GM12878 (cell line): ENCODE measurements at regions not wholly inside any gene's neighbourhood (a gene's known extent, or its start where the extent isn't known, plus 50 kb on each side); places are given as distances from the start of the nearest gene placed in this dataset.

Experiments used
- ATAC-seq: fragments of 200-7000 bp; cut with Tn5 transposase; 3 replicates; pipeline ENCODE4 v1.9.1; 2020; ENCODE audit warnings: mild to moderate bottlenecking, moderate library complexity
- BruUV-seq: library from RNA; stranded (reverse); fragments of 400-500 nt; replicated peaks from 2 replicates; lab custom pipeline; 2021; lab: Mats Ljungman, UMichigan
- CTCF ChIA-PET: fragments of 300-600 bp; sonication (Branson Sonifier 250); formaldehyde crosslinking; extraction: SDS; loops from one replicate; lab custom pipeline; 2021; ENCODE audit warnings: inconsistent platforms; lab: Yijun Ruan, JAX
- POLR2A ChIA-PET: fragments of 350-600 bp; formaldehyde crosslinking; extraction: SDS; loops from one replicate; lab custom pipeline; 2021; ENCODE audit warnings: inconsistent platforms; lab: Charles Lee
- RAD21 ChIA-PET: fragments of 300-600 bp; sonication (Branson Sonifier 250); formaldehyde crosslinking; loops from one replicate; lab custom pipeline; 2023; ENCODE audit warnings: antibody characterized with exemption; ENCODE audit not compliant: unreplicated experiment; lab: Charles Lee
- SMC1A ChIA-PET: fragments of 300-600 bp; sonication (Branson Sonifier 250); formaldehyde crosslinking; loops from one replicate; lab custom pipeline; 2023; ENCODE audit not compliant: unreplicated experiment, uncharacterized antibody; lab: Charles Lee
- DNase-seq: peaks from one replicate; pipeline ENCODE4 v3.0.0-alpha.2; 2011; ENCODE audit warnings: low read depth, low spot score
- FAIRE-seq: peaks from 3 replicates; lab custom pipeline; 2011; peaks lifted over from hg19 to GRCh38; lab: Jason Lieb, UNC
- H2AFZ ChIP-seq: 2 replicates; pipeline ENCODE4 v1.6.0; 2011; ENCODE audit warnings: low read depth, low read length, control low read depth; ENCODE audit not compliant: control insufficient read depth
- H3K27ac ChIP-seq: 2 replicates; pipeline ENCODE4 v1.5.1; 2011; ENCODE audit warnings: control low read depth; ENCODE audit not compliant: control insufficient read depth, insufficient read depth
- H3K27me3 ChIP-seq, 2 experiments: replicated peaks in 1 of 2; 2 replicates each; pipeline versions ENCODE4 v1.6.0 to v1.6.1; 2011; ENCODE audit warnings: low read length in 1 of 2; ENCODE audit not compliant: control insufficient read depth in 2 of 2, insufficient read depth in 2 of 2
- H3K36me3 ChIP-seq, 2 experiments: 2 replicates each; pipeline ENCODE4 v1.5.1; 2011; ENCODE audit warnings: low read length in 1 of 2; ENCODE audit not compliant: control insufficient read depth in 2 of 2, insufficient read depth in 2 of 2
- H3K4me1 ChIP-seq: 2 replicates; pipeline ENCODE4 v1.6.1; 2011; ENCODE audit warnings: mild to moderate bottlenecking, low read length, moderate library complexity, mixed read lengths; ENCODE audit not compliant: control insufficient read depth, insufficient read depth
- H3K4me2 ChIP-seq: 2 replicates; pipeline ENCODE4 v1.6.0; 2011; ENCODE audit warnings: control low read depth; ENCODE audit not compliant: control insufficient read depth, insufficient read depth
- H3K4me3 ChIP-seq: fragments of 200-600 bp; sonication (generic); 2 replicates; pipeline ENCODE4 v1.5.1; 2016
- H3K79me2 ChIP-seq: 2 replicates; pipeline ENCODE4 v1.6.0; 2011; ENCODE audit warnings: low read length; ENCODE audit not compliant: control insufficient read depth, insufficient read depth
- H3K9ac ChIP-seq: 2 replicates; pipeline ENCODE4 v1.8.0; 2011; ENCODE audit warnings: low read length, control low read depth, mixed read lengths; ENCODE audit not compliant: control insufficient read depth, insufficient read depth
- H3K9me3 ChIP-seq: replicated peaks from 3 replicates; pipeline ENCODE4 v1.5.1; 2011; ENCODE audit warnings: mild to moderate bottlenecking, low read length; ENCODE audit not compliant: control insufficient read depth, insufficient read depth
- H4K20me1 ChIP-seq: 2 replicates; pipeline ENCODE4 v1.6.0; 2011; ENCODE audit not compliant: control insufficient read depth, insufficient read depth
- BHLHE40 ChIP-seq, 2 experiments: fragments of 450-650 bp in 1 of 2; IDR thresholded peaks; 2 replicates each; pipeline ENCODE4 v1.6.1; 2011 to 2017; ENCODE audit warnings: low read depth in 2 of 2, borderline replicate concordance in 1 of 2, improper control_type of control experiment in 1 of 2, low read length in 1 of 2, mild to moderate bottlenecking in 1 of 2
- CHD4 ChIP-seq: fragments of 200-600 bp; sonication (generic); IDR thresholded peaks from 2 replicates; pipeline ENCODE4 v1.6.1; 2016; ENCODE audit warnings: mild to moderate bottlenecking
- ELK1 ChIP-seq: IDR thresholded peaks from 2 replicates; pipeline ENCODE4 v1.6.1; 2012; ENCODE audit warnings: low read depth, low read length, improper control_type of control experiment
- ESRRA ChIP-seq: IDR thresholded peaks from 2 replicates; pipeline ENCODE4 v1.6.1; 2012; ENCODE audit warnings: mild to moderate bottlenecking, low read length, improper control_type of control experiment
- ETV6 ChIP-seq, 2 experiments: fragments of 450-650 bp in 1 of 2; IDR thresholded peaks in 1 of 2; conservative IDR thresholded peaks in 1 of 2; 2 replicates each; pipeline ENCODE4 v1.6.1; 2014; ENCODE audit warnings: antibody characterized with exemption in 1 of 2, borderline replicate concordance in 1 of 2, low read depth in 1 of 2, mild to moderate bottlenecking in 1 of 2, moderate library complexity in 1 of 2
- FOS ChIP-seq: IDR thresholded peaks from 3 replicates; pipeline ENCODE4 v1.6.1; 2011; ENCODE audit warnings: borderline replicate concordance; ENCODE audit not compliant: insufficient read length; ENCODE audit errors: extremely low read depth
- HDGF ChIP-seq: fragments of 450-650 bp; IDR thresholded peaks from 2 replicates; pipeline ENCODE4 v1.6.1; 2016; ENCODE audit warnings: antibody characterized with exemption
- MTA2 ChIP-seq: fragments of 450-650 bp; IDR thresholded peaks from 2 replicates; pipeline ENCODE4 v1.6.1; 2016; ENCODE audit warnings: low read depth, mild to moderate bottlenecking, moderate library complexity
- RFX5 ChIP-seq: IDR thresholded peaks from 2 replicates; pipeline ENCODE4 v1.6.1; 2011; ENCODE audit warnings: low read depth, low read length, improper control_type of control experiment
- SUZ12 ChIP-seq: fragments of 200-600 bp; sonication (generic); IDR thresholded peaks from one replicate; pipeline ENCODE4 v1.6.1; 2018; ENCODE audit warnings: antibody characterized with exemption, mild to moderate bottlenecking; ENCODE audit not compliant: unreplicated experiment
- YBX1 ChIP-seq: fragments of 450-650 bp; IDR thresholded peaks from 2 replicates; pipeline ENCODE4 v1.6.1; 2016; ENCODE audit warnings: antibody characterized with exemption
- ZBTB40 ChIP-seq: fragments of 450-650 bp; IDR thresholded peaks from 2 replicates; pipeline ENCODE4 v1.6.1; 2016; ENCODE audit warnings: mild to moderate bottlenecking, moderate library complexity, borderline replicate concordance
- ZNF274 ChIP-seq: IDR thresholded peaks from one replicate; pipeline ENCODE4 v1.8.0; 2011; ENCODE audit not compliant: insufficient read length, insufficient read depth
- ZSCAN29 ChIP-seq: fragments of 450-650 bp; IDR thresholded peaks from 2 replicates; pipeline ENCODE4 v1.6.1; 2017; ENCODE audit warnings: mild to moderate bottlenecking, moderate library complexity
- WGBS: methylation state at CpG from one replicate; pipeline ENCODE4 v1.1.6; 2016; ENCODE audit warnings: low lambda C conversion rate; ENCODE audit not compliant: insufficient replicate concordance, insufficient coverage; ENCODE audit errors: missing lambda C conversion rate; 5-methylcytosine and 5-hydroxymethylcytosine counted together
- in situ Hi-C: fragments of 300-500 bp; cut with MboI; formaldehyde crosslinking; loops from 9 replicates; pipeline ENCODE4 v1.14.3; 2018; ENCODE audit warnings: mixed read lengths
- intact Hi-C: fragments of 100-400 bp; cut with micrococcal nuclease; formaldehyde crosslinking; loops from one replicate; pipeline ENCODE4 v1.14.2; 2022; ENCODE audit not compliant: unreplicated experiment
- TF ChIP-seq, protein P1 (sequence below): IDR thresholded peaks from 2 replicates; pipeline ENCODE4 v1.6.1; 2012; ENCODE audit warnings: improper control_type of control experiment, low read depth, low read length; ENCODE audit not compliant: insufficient replicate concordance

- intact Hi-C loops, result no loop called here
- Histone ChIP-seq H3K4me1 (no peaks in the 10 kb centered on the region), H2AFZ (no peak overlapping the region), H3K4me2 (no peak overlapping the region), H3K27me3 (no peaks in the 10 kb centered on the region), H3K36me3 (no peaks in the 10 kb centered on the region), H4K20me1 (no peaks in the 10 kb centered on the region), H3K4me3 (no peak overlapping the region), H3K27ac (no peak overlapping the region), H3K79me2 (no peaks in the 10 kb centered on the region), H3K9me3 (no peaks in the 10 kb centered on the region), H3K9ac (no peak overlapping the region)
- CTCF ChIA-PET, result no interaction called here
- no TSS peak for BruUV-seq
- SMC1A ChIA-PET, result no interaction called here
- DNase-seq (no peak), FAIRE-seq (no peak), ATAC-seq (no peak)
- POLR2A ChIA-PET, result no interaction called here
- whole genome bisulfite sequencing, result 0% methylated on average over 3 of the region's 3 CpGs
- in situ Hi-C loops, result no loop called here
- RAD21 ChIA-PET, result no interaction called here
- TF ChIP-seq ZBTB40, result no peak
- TF ChIP-seq SUZ12, result no peak
- no peak for TF ChIP-seq CHD4
- TF ChIP-seq ZNF274, result no peak
- TF ChIP-seq RFX5, result no peak
- no peak for TF ChIP-seq BHLHE40 (IDR thresholded peaks at IDR 0.05; ENCODE audit: borderline replicate concordance in 1 of 2, low read depth in 2 of 2, low read length in 1 of 2)
- TF ChIP-seq FOS, result no peak
- TF ChIP-seq, protein P1, sequence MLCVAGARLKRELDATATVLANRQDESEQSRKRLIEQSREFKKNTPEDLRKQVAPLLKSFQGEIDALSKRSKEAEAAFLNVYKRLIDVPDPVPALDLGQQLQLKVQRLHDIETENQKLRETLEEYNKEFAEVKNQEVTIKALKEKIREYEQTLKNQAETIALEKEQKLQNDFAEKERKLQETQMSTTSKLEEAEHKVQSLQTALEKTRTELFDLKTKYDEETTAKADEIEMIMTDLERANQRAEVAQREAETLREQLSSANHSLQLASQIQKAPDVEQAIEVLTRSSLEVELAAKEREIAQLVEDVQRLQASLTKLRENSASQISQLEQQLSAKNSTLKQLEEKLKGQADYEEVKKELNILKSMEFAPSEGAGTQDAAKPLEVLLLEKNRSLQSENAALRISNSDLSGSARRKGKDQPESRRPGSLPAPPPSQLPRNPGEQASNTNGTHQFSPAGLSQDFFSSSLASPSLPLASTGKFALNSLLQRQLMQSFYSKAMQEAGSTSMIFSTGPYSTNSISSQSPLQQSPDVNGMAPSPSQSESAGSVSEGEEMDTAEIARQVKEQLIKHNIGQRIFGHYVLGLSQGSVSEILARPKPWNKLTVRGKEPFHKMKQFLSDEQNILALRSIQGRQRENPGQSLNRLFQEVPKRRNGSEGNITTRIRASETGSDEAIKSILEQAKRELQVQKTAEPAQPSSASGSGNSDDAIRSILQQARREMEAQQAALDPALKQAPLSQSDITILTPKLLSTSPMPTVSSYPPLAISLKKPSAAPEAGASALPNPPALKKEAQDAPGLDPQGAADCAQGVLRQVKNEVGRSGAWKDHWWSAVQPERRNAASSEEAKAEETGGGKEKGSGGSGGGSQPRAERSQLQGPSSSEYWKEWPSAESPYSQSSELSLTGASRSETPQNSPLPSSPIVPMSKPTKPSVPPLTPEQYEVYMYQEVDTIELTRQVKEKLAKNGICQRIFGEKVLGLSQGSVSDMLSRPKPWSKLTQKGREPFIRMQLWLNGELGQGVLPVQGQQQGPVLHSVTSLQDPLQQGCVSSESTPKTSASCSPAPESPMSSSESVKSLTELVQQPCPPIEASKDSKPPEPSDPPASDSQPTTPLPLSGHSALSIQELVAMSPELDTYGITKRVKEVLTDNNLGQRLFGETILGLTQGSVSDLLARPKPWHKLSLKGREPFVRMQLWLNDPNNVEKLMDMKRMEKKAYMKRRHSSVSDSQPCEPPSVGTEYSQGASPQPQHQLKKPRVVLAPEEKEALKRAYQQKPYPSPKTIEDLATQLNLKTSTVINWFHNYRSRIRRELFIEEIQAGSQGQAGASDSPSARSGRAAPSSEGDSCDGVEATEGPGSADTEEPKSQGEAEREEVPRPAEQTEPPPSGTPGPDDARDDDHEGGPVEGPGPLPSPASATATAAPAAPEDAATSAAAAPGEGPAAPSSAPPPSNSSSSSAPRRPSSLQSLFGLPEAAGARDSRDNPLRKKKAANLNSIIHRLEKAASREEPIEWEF, result no peak
- no peak for TF ChIP-seq ETV6 (conservative IDR thresholded peaks at IDR 0.05 in 1 of 2, IDR thresholded peaks at IDR 0.05 in 1 of 2; ENCODE audit: borderline replicate concordance in 1 of 2, low read depth in 1 of 2)
- TF ChIP-seq ELK1, result no peak
- no peak for TF ChIP-seq HDGF
- TF ChIP-seq MTA2, result no peak
- TF ChIP-seq ESRRA, result no peak
- TF ChIP-seq YBX1, result no peak
- no peak for TF ChIP-seq ZSCAN29
Measured at GRCh38 chrX:85516131-85516530, 136.7 kb upstream of the POF1B start.
